Endothelial cell of umbilical vein (primary cell): ENCODE measurements at regions not wholly inside any gene's neighbourhood (a gene's known extent, or its start where the extent isn't known, plus 50 kb on each side); places are given as distances from the start of the nearest gene placed in this dataset.

Experiments used
- BruUV-seq: library from RNA; stranded (reverse); fragments of 400-500 nt; replicated peaks from 2 replicates; lab custom pipeline; 2021; lab: Mats Ljungman, UMichigan
- CTCF ChIA-PET: fragments of 300-600, 350-600 bp; sonication (Branson Sonifier 250); formaldehyde crosslinking; loops from one replicate; lab custom pipeline; 2021; ENCODE audit warnings: antibody characterized with exemption, inconsistent platforms; lab: Charles Lee
- POLR2A ChIA-PET: fragments of 300-600, 350-600 bp; sonication (Branson Sonifier 250); formaldehyde crosslinking; loops from one replicate; lab custom pipeline; 2021; ENCODE audit warnings: antibody characterized with exemption, inconsistent platforms; lab: Charles Lee
- DNase-seq: peaks from one replicate; pipeline ENCODE4 v3.0.0-alpha.2; 2011; ENCODE audit warnings: low read depth, low spot score
- FAIRE-seq: peaks from 2 replicates; lab custom pipeline; 2011; peaks lifted over from hg19 to GRCh38; lab: Jason Lieb, UNC
- H2AFZ ChIP-seq: 2 replicates; pipeline ENCODE4 v1.6.0; 2012; ENCODE audit warnings: low read depth, low read length, control low read depth, inconsistent platforms
- H3K27ac ChIP-seq: 2 replicates; pipeline ENCODE4 v1.5.1; 2011; ENCODE audit warnings: low read depth, mild to moderate bottlenecking, control low read depth, low read length, moderate library complexity; ENCODE audit not compliant: insufficient read depth
- H3K27me3 ChIP-seq, 2 experiments: 2 replicates each; pipeline versions ENCODE4 v1.6.0 to v1.6.1; 2011; ENCODE audit warnings: low read length in 2 of 2, mixed read lengths in 1 of 2; ENCODE audit not compliant: control insufficient read depth in 2 of 2, insufficient read depth in 2 of 2
- H3K36me3 ChIP-seq, 2 experiments: 2 replicates in 1 of 2; 3 replicates in 1 of 2; pipeline ENCODE4 v1.5.1; 2011; ENCODE audit warnings: low read length in 2 of 2, mild to moderate bottlenecking in 1 of 2, moderate library complexity in 1 of 2; ENCODE audit not compliant: control insufficient read depth in 2 of 2, insufficient read depth in 2 of 2; ENCODE audit errors: extremely low read depth in 1 of 2
- H3K4me1 ChIP-seq: 3 replicates; pipeline ENCODE4 v1.5.1; 2011; ENCODE audit warnings: mild to moderate bottlenecking, low read length; ENCODE audit not compliant: control insufficient read depth, insufficient read depth; ENCODE audit errors: extremely low read depth
- H3K4me2 ChIP-seq: 2 replicates; pipeline ENCODE4 v1.6.1; 2011; ENCODE audit warnings: low read length, control low read depth, mixed read lengths; ENCODE audit not compliant: insufficient read depth
- H3K4me3 ChIP-seq, 3 experiments: fragments of 200-600 bp in 1 of 3; sonication (generic), shearing (Covaris generic) in 1 of 3; replicated peaks in 1 of 3; 2 replicates each; pipeline ENCODE4 v1.5.1; 2011 to 2016; ENCODE audit warnings: control low read depth in 3 of 3, low read length in 3 of 3, mild to moderate bottlenecking in 2 of 3, inconsistent platforms in 1 of 3, low read depth in 1 of 3, moderate library complexity in 1 of 3; ENCODE audit not compliant: insufficient read depth in 1 of 3
- H3K79me2 ChIP-seq: 2 replicates; pipeline ENCODE4 v1.6.0; 2012; ENCODE audit warnings: low read length, inconsistent platforms; ENCODE audit not compliant: control insufficient read depth, insufficient read depth
- H3K9ac ChIP-seq: replicated peaks from 2 replicates; pipeline ENCODE3; 2011; ENCODE audit warnings: low read length, control low read depth; ENCODE audit not compliant: insufficient read depth; ENCODE audit errors: extremely low read depth
- H3K9me1 ChIP-seq: replicated peaks from 3 replicates; pipeline ENCODE4 v1.6.0; 2011; ENCODE audit warnings: mild to moderate bottlenecking, low read length; ENCODE audit not compliant: control insufficient read depth, insufficient read depth; ENCODE audit errors: extremely low read depth
- H3K9me3 ChIP-seq: replicated peaks from 2 replicates; pipeline ENCODE4 v1.5.1; 2012; ENCODE audit warnings: low read length, inconsistent platforms; ENCODE audit not compliant: control insufficient read depth, insufficient read depth
- H4K20me1 ChIP-seq: replicated peaks from 2 replicates; pipeline ENCODE3; 2011; ENCODE audit warnings: mild to moderate bottlenecking, low read length; ENCODE audit not compliant: control insufficient read depth, insufficient read depth; ENCODE audit errors: extremely low read depth
- CTCF ChIP-seq, 2 donors: IDR thresholded peaks; 1 replicate in 1 of 2; 2 replicates in 1 of 2; pipeline ENCODE4 v1.5.1; 2011; ENCODE audit warnings: low read length in 2 of 2, mild to moderate bottlenecking in 2 of 2, moderate library complexity in 2 of 2, control low read depth in 1 of 2, inconsistent platforms in 1 of 2, low read depth in 1 of 2; ENCODE audit not compliant: insufficient read depth in 1 of 2; ENCODE audit errors: extremely low read depth in 1 of 2
- EZH2 ChIP-seq: IDR thresholded peaks from 2 replicates; pipeline ENCODE4 v1.6.1; 2012; ENCODE audit warnings: borderline replicate concordance, low read depth, mild to moderate bottlenecking, moderate library complexity, low read length, inconsistent platforms; ENCODE audit not compliant: severe bottlenecking
- JUN ChIP-seq: IDR thresholded peaks from 2 replicates; pipeline ENCODE4 v1.6.1; 2011; ENCODE audit warnings: borderline replicate concordance, low read depth; ENCODE audit not compliant: insufficient read length, insufficient read depth
- MYC ChIP-seq: IDR thresholded peaks from one replicate; pipeline ENCODE4 v1.6.1; 2011; ENCODE audit warnings: mild to moderate bottlenecking, low read depth, low read length
- POLR2A ChIP-seq: IDR thresholded peaks from 2 replicates; pipeline ENCODE4 v1.6.1; 2012; ENCODE audit warnings: low read depth, mild to moderate bottlenecking, control low read depth, low read length
- dilution Hi-C: fragments of 300-500 bp; cut with MboI; formaldehyde crosslinking; loops from one replicate; pipeline ENCODE4 v1.15.0; 2019; ENCODE audit warnings: low sequenced_read_pairs; ENCODE audit not compliant: extremely low pct_ligation_motif_present
- intact Hi-C: fragments of 100-400 bp; cut with micrococcal nuclease; formaldehyde crosslinking; loops from one replicate; pipeline ENCODE4 v1.10.0; 2022

GRCh38 chr18:66972681-66973080 lies 368.8 kb upstream of the CDH19 start:
- FAIRE-seq (peak; percentile 52), DNase-seq (no peak)
- H3K9ac ChIP-seq: no peak overlapping the region
- no peaks in the 10 kb centered on the region for H3K36me3 ChIP-seq
- no peaks in the 10 kb centered on the region for H3K79me2 ChIP-seq
- no peaks in the 10 kb centered on the region for H3K27me3 ChIP-seq
- TF ChIP-seq EZH2 (no peak), JUN (no peak), CTCF (IDR thresholded peaks at IDR 0.05; ENCODE audit: extremely low read depth in 1 of 2, insufficient read depth in 1 of 2, low read depth in 1 of 2, low read length in 2 of 2) (no peak), POLR2A (no peak), MYC (no peak)
- no peaks in the 10 kb centered on the region for H4K20me1 ChIP-seq
- H3K4me2 ChIP-seq: no peak overlapping the region
- BruUV-seq: no TSS peak
- CTCF ChIA-PET: interaction anchor here (0.6 kb wide), 1 partner anchor 79 kb away, joined by 4 read pairs; no protein-coding TSS in a partner anchor
- no peaks in the 10 kb centered on the region for H3K9me1 ChIP-seq
- no peak overlapping the region for H3K4me3 ChIP-seq
- POLR2A ChIA-PET: no interaction called here
- no peaks in the 10 kb centered on the region for H3K4me1 ChIP-seq
- intact Hi-C loops (no loop called here), dilution Hi-C loops (no loop called here)
- no peak overlapping the region for H2AFZ ChIP-seq
- no peak overlapping the region for H3K27ac ChIP-seq
- H3K9me3 ChIP-seq: no peaks in the 10 kb centered on the region

- H4K20me1 ChIP-seq: no peaks in the 10 kb centered on the region
- H3K9me3 ChIP-seq: no peaks in the 10 kb centered on the region
- dilution Hi-C loops: no loop called here
- H3K9ac ChIP-seq: no peak overlapping the region
- H3K4me3 ChIP-seq: no peak overlapping the region
- H3K9me1 ChIP-seq: no peaks in the 10 kb centered on the region
- TF ChIP-seq POLR2A: no peak
- no peak for TF ChIP-seq EZH2
- BruUV-seq: no TSS peak
- H3K27ac ChIP-seq: no peak overlapping the region
- no peak overlapping the region for H2AFZ ChIP-seq
- intact Hi-C loops: no loop called here
- FAIRE-seq (no peak), DNase-seq (no peak)
- no peaks in the 10 kb centered on the region for H3K79me2 ChIP-seq
- H3K27me3 ChIP-seq: no peaks in the 10 kb centered on the region
- no peak overlapping the region for H3K4me2 ChIP-seq
- H3K36me3 ChIP-seq: no peaks in the 10 kb centered on the region
- H3K4me1 ChIP-seq: no peaks in the 10 kb centered on the region
- ChIA-PET POLR2A (no interaction called here), CTCF (no interaction called here)
These were observed 368.1 kb upstream of the CDH19 start for GRCh38 chr18:66971960-66972359.
